Trophoblast cell (in vitro differentiated cells and primary cell): ENCODE measurements at regions not wholly inside any gene's neighbourhood (a gene's known extent, or its start where the extent isn't known, plus 50 kb on each side); places are given as distances from the start of the nearest gene placed in this dataset.

Experiments
- DNase-seq, 2 donors: peaks; one replicate each; pipeline ENCODE4 v3.0.0-alpha.2; 2016
- H2AFZ ChIP-seq: 2 replicates; pipeline ENCODE4 v1.6.1; 2013; ENCODE audit warnings: low read length, moderate library complexity, mild to moderate bottlenecking; ENCODE audit not compliant: insufficient read depth, poor library complexity
- H2AK5ac ChIP-seq: 2 replicates; pipeline ENCODE4 v1.6.1; 2013; ENCODE audit warnings: mild to moderate bottlenecking, low read length
- H2BK120ac ChIP-seq: 2 replicates; pipeline ENCODE4 v1.6.1; 2013; ENCODE audit warnings: low read length, mild to moderate bottlenecking, moderate library complexity; ENCODE audit not compliant: insufficient read depth, poor library complexity
- H2BK12ac ChIP-seq: 2 replicates; pipeline ENCODE4 v1.6.1; 2013; ENCODE audit warnings: mild to moderate bottlenecking, low read length, moderate library complexity
- H2BK5ac ChIP-seq: 2 replicates; pipeline ENCODE4 v1.6.1; 2013; ENCODE audit warnings: low read length, low read depth, moderate library complexity, mild to moderate bottlenecking; ENCODE audit not compliant: poor library complexity
- H3K14ac ChIP-seq: 2 replicates; pipeline ENCODE4 v1.6.1; 2013; ENCODE audit warnings: mild to moderate bottlenecking, low read length
- H3K18ac ChIP-seq: 2 replicates; pipeline ENCODE4 v1.6.1; 2013; ENCODE audit warnings: mild to moderate bottlenecking, low read length
- H3K23ac ChIP-seq: 2 replicates; pipeline ENCODE4 v1.6.1; 2013; ENCODE audit warnings: low read length
- H3K27ac ChIP-seq: 2 replicates; pipeline ENCODE4 v1.5.1; 2013; ENCODE audit warnings: low read depth, mild to moderate bottlenecking, inconsistent platforms, low read length, moderate library complexity
- H3K27me3 ChIP-seq: 2 replicates; pipeline ENCODE4 v1.6.1; 2013; ENCODE audit warnings: inconsistent platforms, mild to moderate bottlenecking, low read length, moderate library complexity; ENCODE audit not compliant: insufficient read depth
- H3K36me3 ChIP-seq, 2 experiments: 1 replicate in 1 of 2; 2 replicates in 1 of 2; pipeline ENCODE4 v1.6.1; 2013; ENCODE audit warnings: low read length in 2 of 2, mild to moderate bottlenecking in 2 of 2, moderate library complexity in 1 of 2; ENCODE audit not compliant: insufficient read depth in 2 of 2, control insufficient read depth in 1 of 2
- H3K4ac ChIP-seq: 2 replicates; pipeline ENCODE4 v1.6.1; 2013; ENCODE audit warnings: low read depth, mild to moderate bottlenecking, low read length, moderate library complexity
- H3K4me1 ChIP-seq, 2 experiments: 1 replicate in 1 of 2; 2 replicates in 1 of 2; pipeline ENCODE4 v1.6.1; 2013; ENCODE audit warnings: low read length in 2 of 2, mild to moderate bottlenecking in 2 of 2, moderate library complexity in 1 of 2; ENCODE audit not compliant: insufficient read depth in 2 of 2, control insufficient read depth in 1 of 2
- H3K4me2 ChIP-seq: 2 replicates; pipeline ENCODE4 v1.6.1; 2013; ENCODE audit warnings: inconsistent platforms, mild to moderate bottlenecking, low read length, moderate library complexity
- H3K4me3 ChIP-seq: 2 replicates; pipeline ENCODE4 v1.5.1; 2013; ENCODE audit warnings: mild to moderate bottlenecking, low read depth, low read length, inconsistent platforms
- H3K79me1 ChIP-seq: one replicate; pipeline ENCODE4 v1.6.1; 2013; ENCODE audit warnings: low read length
- H3K79me2 ChIP-seq: 2 replicates; pipeline ENCODE4 v1.6.1; 2013; ENCODE audit warnings: low read length, mild to moderate bottlenecking; ENCODE audit not compliant: control insufficient read depth, insufficient read depth, poor library complexity
- H3K9ac ChIP-seq: 2 replicates; pipeline ENCODE4 v1.6.1; 2013; ENCODE audit warnings: mild to moderate bottlenecking, low read length
- H3K9me3 ChIP-seq: 2 replicates; pipeline ENCODE4 v1.6.1; 2013; ENCODE audit warnings: low read depth, mild to moderate bottlenecking, control low read depth, inconsistent platforms, low read length; ENCODE audit not compliant: insufficient read depth
- H4K12ac ChIP-seq: 2 replicates; pipeline ENCODE4 v1.6.1; 2013; ENCODE audit warnings: low read depth, mild to moderate bottlenecking, low read length, moderate library complexity
- H4K8ac ChIP-seq: 2 replicates; pipeline ENCODE4 v1.6.1; 2013; ENCODE audit warnings: low read depth, mild to moderate bottlenecking, low read length, moderate library complexity
- H4K91ac ChIP-seq: one replicate; pipeline ENCODE4 v1.6.1; 2013; ENCODE audit warnings: low read depth, mild to moderate bottlenecking, low read length, moderate library complexity
- WGBS: extraction: QIAGEN DNeasy Blood & Tissue Kit; methylation state at CpG from one replicate; pipeline ENCODE4 v1.1.7; 2013; ENCODE audit warnings: missing lambda C conversion rate; ENCODE audit not compliant: insufficient read length, insufficient coverage; ENCODE audit errors: extremely low coverage; 5-methylcytosine and 5-hydroxymethylcytosine counted together

- H4K8ac ChIP-seq = no peak overlapping the region
- no peak overlapping the region for H4K12ac ChIP-seq
- no peak overlapping the region for H3K9ac ChIP-seq
- no peak overlapping the region for H4K91ac ChIP-seq
- no peak overlapping the region for H2AFZ ChIP-seq
- H3K79me2 ChIP-seq = no peaks in the 10 kb centered on the region
- peaks cover 2% of the 10 kb centered on the region for H3K9me3 ChIP-seq
- H3K18ac ChIP-seq = no peak overlapping the region
- H3K27ac ChIP-seq = no peak overlapping the region
- DNase-seq = no peak
- H3K23ac ChIP-seq = no peak overlapping the region
- no peaks in the 10 kb centered on the region for H3K27me3 ChIP-seq
- H2BK120ac ChIP-seq = no peak overlapping the region
- H3K4me3 ChIP-seq = no peak overlapping the region
- no peak overlapping the region for H2BK12ac ChIP-seq
- no CpG with 5 or more reads among the region's 3 CpGs for WGBS
- no peak overlapping the region for H3K4me2 ChIP-seq
- no peaks in the 10 kb centered on the region for H3K79me1 ChIP-seq
- H3K4me1 ChIP-seq = no peaks in the 10 kb centered on the region
- H2BK5ac ChIP-seq = no peak overlapping the region
- H2AK5ac ChIP-seq = no peak overlapping the region
- H3K14ac ChIP-seq = no peak overlapping the region
- no peaks in the 10 kb centered on the region for H3K36me3 ChIP-seq
- no peak overlapping the region for H3K4ac ChIP-seq
These were observed 447.0 kb upstream of the PKN2 start for GRCh38 chr1:88237058-88237457.

GRCh38 chr1:88239205-88239604, 444.9 kb upstream of the PKN2 start:
- Histone ChIP-seq H4K12ac (no peak overlapping the region), H3K23ac (no peak overlapping the region), H3K9me3 (peaks cover 2% of the 10 kb centered on the region), H2BK5ac (no peak overlapping the region), H3K4me1 (no peaks in the 10 kb centered on the region), H3K9ac (no peak overlapping the region), H3K36me3 (no peaks in the 10 kb centered on the region), H3K14ac (no peak overlapping the region), H3K27me3 (no peaks in the 10 kb centered on the region), H3K79me2 (no peaks in the 10 kb centered on the region), H3K4me3 (no peak overlapping the region), H3K27ac (no peak overlapping the region), H3K4ac (no peak overlapping the region), H4K8ac (no peak overlapping the region), H2AFZ (no peak overlapping the region), H3K18ac (no peak overlapping the region), H2AK5ac (no peak overlapping the region), H3K4me2 (no peak overlapping the region), H2BK12ac (no peak overlapping the region), H2BK120ac (no peak overlapping the region), H4K91ac (no peak overlapping the region), H3K79me1 (no peaks in the 10 kb centered on the region)
- DNase-seq = no peak
- WGBS = no CpG with 5 or more reads among the region's 1 CpG

DNA sequence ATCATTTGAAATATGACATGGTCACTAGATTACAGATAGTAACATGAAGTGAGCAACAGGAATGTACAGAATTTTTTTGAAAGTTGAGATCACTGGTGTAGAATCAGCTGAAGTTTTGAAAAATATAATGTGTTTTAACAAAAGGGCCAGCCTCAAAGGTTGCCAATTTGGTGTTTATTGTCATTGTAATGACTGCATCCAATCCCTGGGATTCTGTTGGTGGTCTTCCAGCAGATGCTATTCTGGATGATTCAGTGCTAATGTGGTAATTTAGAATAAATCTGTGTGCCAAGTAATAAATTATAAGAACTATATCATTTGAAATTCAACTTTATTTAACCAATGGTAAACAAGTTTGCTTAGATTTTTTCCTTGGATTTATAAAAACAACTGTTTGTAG, 436.4 kb upstream of the PKN2 start:
- no peak overlapping the region for H3K14ac ChIP-seq
- H2AFZ ChIP-seq = no peak overlapping the region
- no peaks in the 10 kb centered on the region for H3K9me3 ChIP-seq
- no peak overlapping the region for H3K4ac ChIP-seq
- H4K91ac ChIP-seq = no peak overlapping the region
- no peak overlapping the region for H4K8ac ChIP-seq
- no peak overlapping the region for H3K23ac ChIP-seq
- no peaks in the 10 kb centered on the region for H3K27me3 ChIP-seq
- H3K36me3 ChIP-seq = no peaks in the 10 kb centered on the region
- no peaks in the 10 kb centered on the region for H3K4me1 ChIP-seq
- H2BK5ac ChIP-seq = no peak overlapping the region
- H3K18ac ChIP-seq = no peak overlapping the region
- H3K27ac ChIP-seq = no peak overlapping the region
- no peak overlapping the region for H3K4me2 ChIP-seq
- H3K79me1 ChIP-seq = no peaks in the 10 kb centered on the region
- no peak overlapping the region for H2BK120ac ChIP-seq
- no peak for DNase-seq
- no peak overlapping the region for H4K12ac ChIP-seq
- no peak overlapping the region for H2AK5ac ChIP-seq
- no peaks in the 10 kb centered on the region for H3K79me2 ChIP-seq
- H3K9ac ChIP-seq = no peak overlapping the region
- no peak overlapping the region for H3K4me3 ChIP-seq
- no peak overlapping the region for H2BK12ac ChIP-seq

DNA sequence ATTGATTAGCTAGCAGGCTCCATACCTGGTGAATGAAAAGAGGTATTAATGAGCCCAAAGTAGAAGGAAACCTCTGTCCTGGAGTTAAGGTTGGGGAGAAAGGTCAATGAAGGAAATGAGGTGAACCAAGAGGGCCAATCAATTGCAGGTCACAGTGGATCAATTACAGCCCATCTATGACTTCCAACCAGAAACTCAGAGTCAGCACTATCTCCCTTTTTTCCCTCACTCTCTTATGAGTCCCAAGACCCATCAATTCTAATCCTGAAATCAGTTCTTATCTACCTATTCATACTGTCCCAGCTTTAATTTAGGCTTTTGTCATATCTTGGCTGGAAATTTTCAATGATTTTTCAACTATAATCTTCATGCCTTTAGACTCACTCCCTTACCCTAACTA, 433.2 kb upstream of the PKN2 start:
- Histone ChIP-seq H2BK120ac (no peak overlapping the region), H3K27ac (no peak overlapping the region), H3K14ac (no peak overlapping the region), H2BK5ac (no peak overlapping the region), H3K9me3 (no peaks in the 10 kb centered on the region), H4K91ac (no peak overlapping the region), H4K8ac (no peak overlapping the region), H3K79me1 (no peaks in the 10 kb centered on the region), H3K4ac (no peak overlapping the region), H3K27me3 (no peaks in the 10 kb centered on the region), H2AK5ac (no peak overlapping the region), H3K4me1 (no peaks in the 10 kb centered on the region), H2BK12ac (no peak overlapping the region), H3K4me2 (no peak overlapping the region), H3K4me3 (no peak overlapping the region), H4K12ac (no peak overlapping the region), H3K79me2 (no peaks in the 10 kb centered on the region), H3K18ac (no peak overlapping the region), H3K23ac (no peak overlapping the region), H3K36me3 (no peaks in the 10 kb centered on the region), H2AFZ (no peak overlapping the region), H3K9ac (no peak overlapping the region)
- DNase-seq = no peak

- Histone ChIP-seq H2BK120ac (no peak overlapping the region), H3K4me3 (no peak overlapping the region), H3K79me2 (no peaks in the 10 kb centered on the region), H3K79me1 (no peaks in the 10 kb centered on the region), H3K18ac (no peak overlapping the region), H3K9me3 (no peaks in the 10 kb centered on the region), H2BK12ac (no peak overlapping the region), H3K9ac (no peak overlapping the region), H3K27ac (no peak overlapping the region), H3K4ac (no peak overlapping the region), H3K23ac (no peak overlapping the region), H4K12ac (no peak overlapping the region), H3K4me1 (no peaks in the 10 kb centered on the region), H2BK5ac (no peak overlapping the region), H2AFZ (no peak overlapping the region), H3K36me3 (no peaks in the 10 kb centered on the region), H3K27me3 (no peaks in the 10 kb centered on the region), H2AK5ac (no peak overlapping the region), H4K8ac (no peak overlapping the region), H3K14ac (no peak overlapping the region), H4K91ac (no peak overlapping the region), H3K4me2 (no peak overlapping the region)
- no peak for DNase-seq
These were observed 431.3 kb upstream of the PKN2 start for GRCh38 chr1:88252745-88253144.
